ENCODE measurements at regions not wholly inside any gene's neighbourhood (a gene's known extent, or its start where the extent isn't known, plus 50 kb on each side); places are given as distances from the start of the nearest gene placed in this dataset.

DNA sequence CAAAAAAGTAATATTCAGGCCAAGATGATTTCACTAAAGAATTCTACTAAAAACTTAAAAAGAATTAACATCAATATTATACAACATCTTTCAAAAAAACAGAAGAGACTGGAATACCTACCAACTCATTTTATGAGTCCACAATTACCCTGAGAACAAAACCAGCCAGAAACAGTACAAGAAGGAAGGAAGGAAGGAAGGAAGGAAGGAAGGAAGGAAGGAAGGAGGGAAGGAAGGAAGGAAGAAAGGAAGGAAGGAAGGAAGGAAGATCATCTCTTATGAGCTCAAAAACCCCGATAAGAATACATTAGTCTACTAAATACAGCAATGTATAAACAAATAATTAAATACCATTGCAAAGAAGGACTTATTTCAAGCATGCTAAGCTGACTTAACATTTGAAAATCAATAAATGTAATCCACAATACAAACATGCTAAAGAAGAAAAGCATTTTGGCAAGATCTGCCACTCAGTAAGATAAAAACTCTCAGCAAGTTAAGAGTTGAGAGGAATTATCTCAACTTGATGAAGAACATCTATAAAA lies 149.9 kb upstream of the RGS18 start (continued):
- TF ChIP-seq, protein P1, sequence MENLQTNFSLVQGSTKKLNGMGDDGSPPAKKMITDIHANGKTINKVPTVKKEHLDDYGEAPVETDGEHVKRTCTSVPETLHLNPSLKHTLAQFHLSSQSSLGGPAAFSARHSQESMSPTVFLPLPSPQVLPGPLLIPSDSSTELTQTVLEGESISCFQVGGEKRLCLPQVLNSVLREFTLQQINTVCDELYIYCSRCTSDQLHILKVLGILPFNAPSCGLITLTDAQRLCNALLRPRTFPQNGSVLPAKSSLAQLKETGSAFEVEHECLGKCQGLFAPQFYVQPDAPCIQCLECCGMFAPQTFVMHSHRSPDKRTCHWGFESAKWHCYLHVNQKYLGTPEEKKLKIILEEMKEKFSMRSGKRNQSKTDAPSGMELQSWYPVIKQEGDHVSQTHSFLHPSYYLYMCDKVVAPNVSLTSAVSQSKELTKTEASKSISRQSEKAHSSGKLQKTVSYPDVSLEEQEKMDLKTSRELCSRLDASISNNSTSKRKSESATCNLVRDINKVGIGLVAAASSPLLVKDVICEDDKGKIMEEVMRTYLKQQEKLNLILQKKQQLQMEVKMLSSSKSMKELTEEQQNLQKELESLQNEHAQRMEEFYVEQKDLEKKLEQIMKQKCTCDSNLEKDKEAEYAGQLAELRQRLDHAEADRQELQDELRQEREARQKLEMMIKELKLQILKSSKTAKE (IDR thresholded peaks at IDR 0.05; ENCODE audit: low read depth, poor library complexity, severe bottlenecking), result no peak
- TF ChIP-seq, protein P2, sequence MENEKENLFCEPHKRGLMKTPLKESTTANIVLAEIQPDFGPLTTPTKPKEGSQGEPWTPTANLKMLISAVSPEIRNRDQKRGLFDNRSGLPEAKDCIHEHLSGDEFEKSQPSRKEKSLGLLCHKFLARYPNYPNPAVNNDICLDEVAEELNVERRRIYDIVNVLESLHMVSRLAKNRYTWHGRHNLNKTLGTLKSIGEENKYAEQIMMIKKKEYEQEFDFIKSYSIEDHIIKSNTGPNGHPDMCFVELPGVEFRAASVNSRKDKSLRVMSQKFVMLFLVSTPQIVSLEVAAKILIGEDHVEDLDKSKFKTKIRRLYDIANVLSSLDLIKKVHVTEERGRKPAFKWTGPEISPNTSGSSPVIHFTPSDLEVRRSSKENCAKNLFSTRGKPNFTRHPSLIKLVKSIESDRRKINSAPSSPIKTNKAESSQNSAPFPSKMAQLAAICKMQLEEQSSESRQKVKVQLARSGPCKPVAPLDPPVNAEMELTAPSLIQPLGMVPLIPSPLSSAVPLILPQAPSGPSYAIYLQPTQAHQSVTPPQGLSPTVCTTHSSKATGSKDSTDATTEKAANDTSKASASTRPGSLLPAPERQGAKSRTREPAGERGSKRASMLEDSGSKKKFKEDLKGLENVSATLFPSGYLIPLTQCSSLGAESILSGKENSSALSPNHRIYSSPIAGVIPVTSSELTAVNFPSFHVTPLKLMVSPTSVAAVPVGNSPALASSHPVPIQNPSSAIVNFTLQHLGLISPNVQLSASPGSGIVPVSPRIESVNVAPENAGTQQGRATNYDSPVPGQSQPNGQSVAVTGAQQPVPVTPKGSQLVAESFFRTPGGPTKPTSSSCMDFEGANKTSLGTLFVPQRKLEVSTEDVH (IDR thresholded peaks at IDR 0.05; ENCODE audit: low read depth, partially characterized antibody), result no peak
- TF ChIP-seq BMI1 (IDR thresholded peaks at IDR 0.05; ENCODE audit: borderline replicate concordance) (no peak), ESRRA (IDR thresholded peaks at IDR 0.05; ENCODE audit: low read length) (no peak), SMAD5 (IDR thresholded peaks at IDR 0.05; ENCODE audit: low read depth) (no peak), ETV6 (conservative IDR thresholded peaks at IDR 0.05 in 1 of 2, IDR thresholded peaks at IDR 0.05 in 1 of 2; ENCODE audit: borderline replicate concordance in 1 of 2, low read depth in 1 of 2) (no peak), FOS (IDR thresholded peaks at IDR 0.05; ENCODE audit: borderline replicate concordance, extremely low read depth, insufficient read length) (no peak), HCFC1 (IDR thresholded peaks at IDR 0.05; ENCODE audit: low read length) (no peak)
- TF ChIP-seq, protein P3, sequence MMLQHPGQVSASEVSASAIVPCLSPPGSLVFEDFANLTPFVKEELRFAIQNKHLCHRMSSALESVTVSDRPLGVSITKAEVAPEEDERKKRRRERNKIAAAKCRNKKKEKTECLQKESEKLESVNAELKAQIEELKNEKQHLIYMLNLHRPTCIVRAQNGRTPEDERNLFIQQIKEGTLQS (IDR thresholded peaks at IDR 0.05; ENCODE audit: borderline replicate concordance, extremely low read depth, low read depth, low read length), result no peak
- TF ChIP-seq, protein P4, sequence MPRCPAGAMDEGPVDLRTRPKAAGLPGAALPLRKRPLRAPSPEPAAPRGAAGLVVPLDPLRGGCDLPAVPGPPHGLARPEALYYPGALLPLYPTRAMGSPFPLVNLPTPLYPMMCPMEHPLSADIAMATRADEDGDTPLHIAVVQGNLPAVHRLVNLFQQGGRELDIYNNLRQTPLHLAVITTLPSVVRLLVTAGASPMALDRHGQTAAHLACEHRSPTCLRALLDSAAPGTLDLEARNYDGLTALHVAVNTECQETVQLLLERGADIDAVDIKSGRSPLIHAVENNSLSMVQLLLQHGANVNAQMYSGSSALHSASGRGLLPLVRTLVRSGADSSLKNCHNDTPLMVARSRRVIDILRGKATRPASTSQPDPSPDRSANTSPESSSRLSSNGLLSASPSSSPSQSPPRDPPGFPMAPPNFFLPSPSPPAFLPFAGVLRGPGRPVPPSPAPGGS (IDR thresholded peaks at IDR 0.05; ENCODE audit: borderline replicate concordance, insufficient read depth, low read depth, low read length, poor library complexity, severe bottlenecking), result no peak

All from GM12878 (cell line).